ENCODE measurements at regions not wholly inside any gene's neighbourhood (a gene's known extent, or its start where the extent isn't known, plus 50 kb on each side); places are given as distances from the start of the nearest gene placed in this dataset.

GRCh38 chr4:106869551-106869950 is 166.6 kb downstream of the DKK2 start:
- ChIA-PET CTCF (no interaction called here), POLR2A (no interaction called here)
- Mint-ChIP-seq H3K36me3 (ENCODE audit: insufficient read depth, unreplicated experiment) (no peaks in the 10 kb centered on the region), H3K27me3 (ENCODE audit: insufficient read depth, unreplicated experiment) (no peaks in the 10 kb centered on the region), H3K4me1 (ENCODE audit: low read depth, unreplicated experiment) (no peaks in the 10 kb centered on the region), H3K4me3 (ENCODE audit: unreplicated experiment) (no peak overlapping the region), H3K27ac (ENCODE audit: unreplicated experiment) (no peak overlapping the region), H3K9me3 (ENCODE audit: unreplicated experiment) (peaks cover 7% of the 10 kb centered on the region)
- no peaks in the 10 kb centered on the region for H3K9me3 ChIP-seq
- H3K4me3 ChIP-seq (ENCODE audit: low read depth, low read length): no peak overlapping the region
- intact Hi-C loops (cut with micrococcal nuclease; ENCODE audit: unreplicated experiment): no loop called here
- no peaks in the 10 kb centered on the region for H3K4me1 ChIP-seq
- BruUV-seq (replicated peaks): no TSS peak
- no peaks in the 10 kb centered on the region for H3K36me3 ChIP-seq (ENCODE audit: control insufficient read depth, insufficient read depth, low read length)
- DNase-seq: no peak
- no peaks in the 10 kb centered on the region for H3K27me3 ChIP-seq (replicated peaks; ENCODE audit: control insufficient read depth, insufficient read depth, low read length)
- no peak for TF ChIP-seq CTCF (IDR thresholded peaks at IDR 0.05; ENCODE audit: insufficient read depth in 1 of 2, low read depth in 1 of 2, low read length in 1 of 2, severe bottlenecking in 1 of 2, unreplicated experiment in 1 of 2)

DNA sequence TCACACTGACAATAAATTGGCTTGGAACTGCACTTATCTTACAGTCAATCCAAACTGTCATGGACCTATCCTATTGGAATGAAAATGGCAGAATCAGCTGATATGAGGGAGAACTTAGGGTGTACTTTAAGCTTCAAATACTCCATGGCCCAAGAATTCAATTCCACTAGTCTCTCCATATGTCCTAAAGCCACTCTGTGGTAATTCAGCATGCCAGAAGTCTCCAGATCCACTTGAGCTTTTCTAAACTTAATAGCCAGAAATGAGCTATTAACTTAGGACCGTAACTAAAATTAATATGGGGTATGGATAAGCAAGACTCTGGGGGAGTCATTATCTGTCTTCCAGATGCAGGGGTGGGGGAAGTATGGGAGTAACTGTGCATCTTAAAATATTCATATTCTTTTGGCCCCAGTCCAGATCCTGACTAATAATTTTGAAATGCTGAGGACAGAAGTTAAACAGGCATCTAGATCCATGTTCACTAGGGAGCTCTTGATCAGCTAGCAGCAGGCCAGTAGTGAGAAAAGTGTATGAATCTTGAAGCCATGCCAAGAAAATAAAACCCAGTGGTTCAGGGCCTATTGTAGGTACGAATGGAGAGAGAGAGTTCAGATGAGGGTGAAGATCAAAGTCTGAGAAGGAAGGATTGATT is 167.6 kb downstream of the DKK2 start:
- no peak overlapping the region for H3K4me3 Mint-ChIP-seq (ENCODE audit: unreplicated experiment)
- H3K9me3 Mint-ChIP-seq (ENCODE audit: unreplicated experiment): peaks cover 6% of the 10 kb centered on the region
- H3K27me3 ChIP-seq (replicated peaks; ENCODE audit: control insufficient read depth, insufficient read depth, low read length): no peaks in the 10 kb centered on the region
- intact Hi-C loops (cut with micrococcal nuclease; ENCODE audit: unreplicated experiment): no loop called here
- no peaks in the 10 kb centered on the region for H3K4me1 ChIP-seq
- ChIA-PET POLR2A (no interaction called here), CTCF (no interaction called here)
- BruUV-seq (replicated peaks): no TSS peak
- TF ChIP-seq CTCF (IDR thresholded peaks at IDR 0.05; ENCODE audit: insufficient read depth in 1 of 2, low read depth in 1 of 2, low read length in 1 of 2, severe bottlenecking in 1 of 2, unreplicated experiment in 1 of 2): no peak
- no peaks in the 10 kb centered on the region for H3K36me3 ChIP-seq (ENCODE audit: control insufficient read depth, insufficient read depth, low read length)
- no peaks in the 10 kb centered on the region for H3K4me1 Mint-ChIP-seq (ENCODE audit: low read depth, unreplicated experiment)
- DNase-seq: no peak
- H3K27ac Mint-ChIP-seq (ENCODE audit: unreplicated experiment): no peak overlapping the region
- no peaks in the 10 kb centered on the region for H3K9me3 ChIP-seq
- H3K36me3 Mint-ChIP-seq (ENCODE audit: insufficient read depth, unreplicated experiment): no peaks in the 10 kb centered on the region
- H3K27me3 Mint-ChIP-seq (ENCODE audit: insufficient read depth, unreplicated experiment): no peaks in the 10 kb centered on the region
- H3K4me3 ChIP-seq (ENCODE audit: low read depth, low read length): no peak overlapping the region

GRCh38 chr4:106864231-106864630 is 171.9 kb downstream of the DKK2 start:
- H3K4me1 Mint-ChIP-seq (ENCODE audit: low read depth, unreplicated experiment): no peaks in the 10 kb centered on the region
- no peaks in the 10 kb centered on the region for H3K9me3 Mint-ChIP-seq (ENCODE audit: unreplicated experiment)
- H3K9me3 ChIP-seq: peaks cover 5% of the 10 kb centered on the region; the same call in 1 of the 2 replicates
- H3K4me3 Mint-ChIP-seq (ENCODE audit: unreplicated experiment): no peak overlapping the region
- no TSS peak for BruUV-seq (replicated peaks)
- intact Hi-C loops (cut with micrococcal nuclease; ENCODE audit: unreplicated experiment): no loop called here
- no peak for DNase-seq
- CTCF ChIA-PET: no interaction called here
- POLR2A ChIA-PET: no interaction called here
- no peak overlapping the region for H3K27ac Mint-ChIP-seq (ENCODE audit: unreplicated experiment)
- H3K4me3 ChIP-seq (ENCODE audit: low read depth, low read length): no peak overlapping the region
- no peaks in the 10 kb centered on the region for H3K36me3 ChIP-seq (ENCODE audit: control insufficient read depth, insufficient read depth, low read length)
- TF ChIP-seq CTCF (IDR thresholded peaks at IDR 0.05; ENCODE audit: insufficient read depth in 1 of 2, low read depth in 1 of 2, low read length in 1 of 2, severe bottlenecking in 1 of 2, unreplicated experiment in 1 of 2): no peak
- H3K27me3 Mint-ChIP-seq (ENCODE audit: insufficient read depth, unreplicated experiment): no peaks in the 10 kb centered on the region
- no peaks in the 10 kb centered on the region for H3K27me3 ChIP-seq (replicated peaks; ENCODE audit: control insufficient read depth, insufficient read depth, low read length)
- H3K4me1 ChIP-seq: no peaks in the 10 kb centered on the region
- no peaks in the 10 kb centered on the region for H3K36me3 Mint-ChIP-seq (ENCODE audit: insufficient read depth, unreplicated experiment)

All from Caco-2 (cell line).